Naive B cell (primary cell): ENCODE measurements at regions not wholly inside any gene's neighbourhood (a gene's known extent, or its start where the extent isn't known, plus 50 kb on each side); places are given as distances from the start of the nearest gene placed in this dataset.
"Not testable (repeated sequence)": the region's sequence is repeated elsewhere in the genome, so short reads cannot be mapped to it uniquely, and the experiment has no call there.

Experiments used
- ATAC-seq, 2 donors: fragments of 150-1000 bp; cut with Tn5 transposase; 2 replicates each; pipeline ENCODE4 v1.10.0; 2021; ENCODE audit warnings: low read depth in 2 of 2, mild to moderate bottlenecking in 2 of 2, moderate library complexity in 2 of 2
- DNase-seq: peaks from one replicate; pipeline ENCODE4 v3.0.0; 2022
- H3K27ac Mint-ChIP-seq, 6 donors: one replicate each; pipeline ENCODE4 v1.8.0; 2020 to 2022; ENCODE audit warnings: mild to moderate bottlenecking in 6 of 6, mixed read lengths in 6 of 6, moderate library complexity in 5 of 6, inconsistent platforms in 2 of 6
- H3K27me3 Mint-ChIP-seq, 3 donors: one replicate each; pipeline ENCODE4 v1.8.0; 2021 to 2022; ENCODE audit warnings: mixed read lengths in 3 of 3, mild to moderate bottlenecking in 1 of 3
- H3K36me3 Mint-ChIP-seq, 2 donors: one replicate each; pipeline ENCODE4 v1.8.0; 2020 to 2022; ENCODE audit warnings: mixed read lengths in 2 of 2, inconsistent platforms in 1 of 2, mild to moderate bottlenecking in 1 of 2
- H3K4me1 Mint-ChIP-seq, 3 donors: one replicate each; pipeline ENCODE4 v1.8.0; 2020 to 2022; ENCODE audit warnings: mixed read lengths in 3 of 3, inconsistent platforms in 1 of 3, mild to moderate bottlenecking in 1 of 3, moderate library complexity in 1 of 3
- H3K4me3 Mint-ChIP-seq, 8 donors: one replicate each; pipeline ENCODE4 v1.8.0; 2020 to 2022; ENCODE audit warnings: mild to moderate bottlenecking in 8 of 8, mixed read lengths in 8 of 8, moderate library complexity in 8 of 8, inconsistent platforms in 2 of 8
- H3K9me3 Mint-ChIP-seq, 7 donors: one replicate each; pipeline ENCODE4 v1.8.0; 2020 to 2022; ENCODE audit warnings: mixed read lengths in 7 of 7, mild to moderate bottlenecking in 5 of 7, inconsistent platforms in 2 of 7, moderate library complexity in 1 of 7

DNA sequence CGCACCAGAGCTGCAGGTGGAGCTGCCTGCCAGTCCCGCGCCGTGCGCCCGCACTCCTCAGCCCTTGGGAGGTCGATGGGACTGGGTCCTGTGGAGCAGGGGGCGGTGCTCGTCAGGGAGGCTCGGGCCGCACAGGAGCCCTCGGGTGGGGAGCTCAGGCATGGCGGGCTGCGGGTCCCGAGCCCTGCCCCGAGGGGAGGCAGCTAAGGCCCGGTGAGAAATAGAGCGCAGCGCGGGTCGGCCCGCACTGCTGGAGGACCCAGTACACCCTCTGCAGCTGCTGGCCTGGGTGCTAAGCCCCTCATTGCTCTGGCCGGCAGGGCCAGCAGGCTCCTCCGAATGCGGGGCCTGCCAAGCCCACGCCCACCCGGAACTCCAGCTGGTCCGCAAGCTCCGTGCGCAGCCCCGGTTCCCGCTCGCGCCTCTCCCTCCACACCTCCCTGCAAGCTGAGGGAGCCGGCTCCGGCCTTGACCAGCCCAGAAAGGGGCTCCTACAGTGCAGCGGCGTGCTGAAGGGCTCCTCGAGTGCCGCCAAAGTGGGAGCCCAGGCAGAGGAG is 403.7 kb upstream of the KLHL1 start:
- H3K4me1 Mint-ChIP-seq, H3K27me3 Mint-ChIP-seq, H3K4me3 Mint-ChIP-seq, H3K27ac Mint-ChIP-seq, ATAC-seq, DNase-seq, H3K36me3 Mint-ChIP-seq: not testable (repeated sequence)
- peaks cover 0 to 11% (median 5%) of the 10 kb centered on the region in 7 donors for H3K9me3 Mint-ChIP-seq

DNA sequence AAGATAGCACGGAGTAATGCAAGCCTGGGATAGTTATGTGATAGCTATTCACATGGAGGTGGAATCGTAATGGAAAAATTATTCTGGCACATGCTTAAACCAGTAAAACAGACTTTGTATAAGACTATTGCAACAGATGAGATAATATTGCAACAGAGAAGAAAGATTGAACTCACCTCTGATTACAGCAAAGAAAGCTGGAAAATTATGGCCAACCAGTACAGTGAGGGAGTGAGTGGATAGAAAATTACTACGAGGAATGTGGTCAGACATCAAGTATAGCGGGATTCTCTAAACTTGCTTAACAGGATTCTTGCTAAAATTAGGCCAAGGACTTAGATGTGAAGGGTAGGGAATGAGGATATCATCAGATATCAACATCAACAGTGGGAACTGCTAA is 397.6 kb upstream of the KLHL1 start:
- no peak overlapping the region for H3K27ac Mint-ChIP-seq
- ATAC-seq (no peak), DNase-seq (no peak)
- no peaks in the 10 kb centered on the region for H3K36me3 Mint-ChIP-seq
- H3K27me3 Mint-ChIP-seq, result no peaks in the 10 kb centered on the region
- H3K9me3 Mint-ChIP-seq, result peaks cover 0 to 11% (median 4%) of the 10 kb centered on the region in 7 donors
- H3K4me3 Mint-ChIP-seq, result no peak overlapping the region
- no peaks in the 10 kb centered on the region for H3K4me1 Mint-ChIP-seq

DNA sequence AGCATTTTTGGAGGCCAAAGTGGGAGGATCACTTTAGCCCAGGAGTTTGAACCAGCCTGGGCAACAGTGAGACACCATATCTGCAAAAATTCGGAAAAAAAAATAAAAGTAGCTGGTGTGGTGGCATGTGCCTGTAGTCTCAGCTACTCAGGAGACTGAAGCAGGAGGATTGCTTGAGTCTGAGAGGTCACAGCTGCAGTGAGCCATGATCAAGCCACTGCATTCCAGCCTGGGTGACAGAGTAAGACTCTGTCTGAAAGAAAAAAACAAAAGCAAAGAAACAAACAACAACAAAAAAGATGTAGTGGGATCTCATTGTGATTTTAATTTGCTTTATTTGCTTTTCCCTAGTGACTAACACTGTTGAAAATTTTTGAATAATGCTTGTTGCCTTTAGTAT is 394.7 kb upstream of the KLHL1 start:
- no peak for ATAC-seq
- no peaks in the 10 kb centered on the region for H3K27me3 Mint-ChIP-seq
- DNase-seq, result no peak
- H3K4me1 Mint-ChIP-seq, result no peaks in the 10 kb centered on the region
- peaks cover 0 to 7% (median 4%) of the 10 kb centered on the region in 7 donors for H3K9me3 Mint-ChIP-seq
- H3K36me3 Mint-ChIP-seq, result no peaks in the 10 kb centered on the region
- H3K27ac Mint-ChIP-seq, result no peak overlapping the region
- no peak overlapping the region for H3K4me3 Mint-ChIP-seq

DNA sequence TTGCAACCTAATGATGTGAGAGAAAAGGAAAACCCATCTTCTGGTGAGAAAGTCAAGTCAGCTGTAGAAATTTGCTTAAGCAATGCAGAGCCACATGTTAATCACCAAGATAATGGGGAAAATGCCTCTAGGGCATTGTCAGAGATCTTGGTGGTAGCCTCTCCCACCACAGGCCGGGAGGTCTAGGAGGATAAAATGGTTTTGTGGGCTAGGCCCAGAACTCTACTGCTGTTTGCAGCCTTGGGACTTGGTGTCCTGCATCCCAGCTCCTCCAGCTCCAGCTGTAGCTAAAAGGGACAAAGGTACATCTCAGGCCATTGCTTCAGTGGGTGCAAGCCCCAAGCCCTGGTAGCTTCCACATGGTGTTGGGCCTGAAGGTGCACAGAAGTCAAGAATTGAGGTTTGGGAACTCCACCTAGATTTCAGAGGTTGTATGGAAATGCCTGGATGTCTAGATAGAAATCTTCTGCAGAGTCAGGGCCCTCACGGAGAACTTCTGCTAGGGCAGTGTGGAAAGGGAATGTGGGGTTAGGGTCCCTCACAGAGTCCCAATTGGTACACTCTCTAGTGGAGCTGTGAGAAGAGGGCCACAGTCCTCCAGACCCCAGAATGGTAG is 382.2 kb upstream of the KLHL1 start:
- Mint-ChIP-seq H3K4me1 (no peaks in the 10 kb centered on the region), H3K9me3 (peaks cover 1 to 31% (median 11%) of the 10 kb centered on the region in 7 donors), H3K4me3 (no peak overlapping the region), H3K27ac (no peak overlapping the region), H3K27me3 (no peaks in the 10 kb centered on the region), H3K36me3 (no peaks in the 10 kb centered on the region)
- no peak for DNase-seq
- ATAC-seq, result no peak

DNA sequence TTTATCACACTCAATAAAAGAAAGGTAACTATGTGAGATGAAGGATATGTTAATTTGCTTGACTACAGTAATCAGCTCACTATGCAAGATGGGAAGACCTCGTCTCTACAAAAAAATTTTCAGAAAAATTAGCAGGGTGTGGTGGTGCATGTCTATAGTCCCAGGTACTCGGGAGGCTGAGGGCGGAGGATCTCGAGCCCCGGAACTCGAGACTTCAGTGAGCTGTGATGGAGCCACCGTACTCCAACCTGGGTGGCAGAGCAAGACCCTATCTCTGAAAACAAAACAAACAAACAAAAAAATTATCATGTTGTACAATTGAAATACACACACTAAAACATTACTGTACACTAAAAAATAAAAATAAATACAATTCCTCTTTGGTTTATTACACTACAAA is 376.7 kb upstream of the KLHL1 start:
- ATAC-seq, result no peak
- no peak for DNase-seq
- H3K4me1 Mint-ChIP-seq, result no peaks in the 10 kb centered on the region
- peaks cover 0 to 12% (median 6%) of the 10 kb centered on the region in 7 donors for H3K9me3 Mint-ChIP-seq
- H3K27me3 Mint-ChIP-seq, result no peaks in the 10 kb centered on the region
- H3K36me3 Mint-ChIP-seq, result no peaks in the 10 kb centered on the region
- no peak overlapping the region for H3K27ac Mint-ChIP-seq
- no peak overlapping the region for H3K4me3 Mint-ChIP-seq

- Mint-ChIP-seq H3K9me3 (peaks cover 0 to 8% (median 0%) of the 10 kb centered on the region in 7 donors), H3K27me3 (no peaks in the 10 kb centered on the region), H3K4me3 (no peak overlapping the region), H3K36me3 (no peaks in the 10 kb centered on the region), H3K4me1 (no peaks in the 10 kb centered on the region), H3K27ac (no peak overlapping the region)
- ATAC-seq, result no peak
- no peak for DNase-seq
These were observed 375.5 kb upstream of the KLHL1 start for GRCh38 chr13:70483599-70484276.

DNA sequence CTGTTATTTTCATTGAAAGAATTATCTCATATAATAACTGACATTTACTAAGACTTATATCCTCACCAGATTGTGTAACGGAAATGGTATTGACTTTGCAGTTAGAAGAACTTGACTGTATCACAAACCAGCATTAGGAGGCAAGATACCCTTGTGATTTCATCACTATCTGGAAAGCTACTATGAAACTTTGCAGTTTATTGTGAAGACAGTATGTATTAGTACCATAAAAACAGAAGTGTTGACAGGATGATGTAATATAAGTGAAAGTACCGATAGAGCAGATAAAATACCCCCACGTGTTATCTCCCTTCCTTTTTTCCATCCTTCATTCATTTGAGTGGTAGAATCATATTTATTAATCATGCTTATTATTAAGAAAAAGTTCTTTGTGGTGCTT is 365.7 kb upstream of the KLHL1 start:
- H3K27me3 Mint-ChIP-seq, result no peaks in the 10 kb centered on the region
- peaks cover 0 to 3% (median 1%) of the 10 kb centered on the region in 7 donors for H3K9me3 Mint-ChIP-seq
- no peaks in the 10 kb centered on the region for H3K36me3 Mint-ChIP-seq
- H3K4me3 Mint-ChIP-seq, result no peak overlapping the region
- no peaks in the 10 kb centered on the region for H3K4me1 Mint-ChIP-seq
- ATAC-seq, result no peak
- DNase-seq, result no peak
- no peak overlapping the region for H3K27ac Mint-ChIP-seq

DNA sequence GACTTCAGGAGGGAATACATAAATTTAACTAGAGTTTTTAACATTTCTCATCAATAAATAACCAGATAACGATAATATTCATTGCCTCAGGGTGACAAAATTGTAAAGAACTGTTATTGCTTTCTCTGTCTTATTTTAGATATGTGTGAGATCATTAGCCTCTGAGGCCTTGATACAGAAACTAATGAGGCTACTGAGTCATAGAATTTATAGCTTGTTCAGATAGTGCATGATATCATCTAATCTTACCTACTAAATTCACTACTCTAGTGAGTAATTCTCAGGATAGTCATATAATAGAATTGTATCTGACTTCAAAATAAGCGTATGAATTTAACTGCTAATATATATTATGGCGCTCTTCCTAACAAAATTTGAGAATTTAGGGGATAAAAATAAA is 360.8 kb upstream of the KLHL1 start:
- Mint-ChIP-seq H3K27me3 (no peaks in the 10 kb centered on the region), H3K27ac (no peak overlapping the region), H3K4me3 (no peak overlapping the region), H3K4me1 (no peaks in the 10 kb centered on the region), H3K36me3 (no peaks in the 10 kb centered on the region), H3K9me3 (peaks cover 0 to 3% (median 0%) of the 10 kb centered on the region in 7 donors)
- DNase-seq, result no peak
- no peak for ATAC-seq

GRCh38 chr13:70457474-70457873 is 349.2 kb upstream of the KLHL1 start:
- no peak for DNase-seq
- H3K4me3 Mint-ChIP-seq, result no peak overlapping the region
- H3K36me3 Mint-ChIP-seq, result no peaks in the 10 kb centered on the region
- H3K9me3 Mint-ChIP-seq, result peaks cover 6 to 16% (median 9%) of the 10 kb centered on the region in 7 donors
- H3K27me3 Mint-ChIP-seq, result no peaks in the 10 kb centered on the region
- ATAC-seq, result no peak
- H3K27ac Mint-ChIP-seq, result no peak overlapping the region
- H3K4me1 Mint-ChIP-seq, result no peaks in the 10 kb centered on the region

DNA sequence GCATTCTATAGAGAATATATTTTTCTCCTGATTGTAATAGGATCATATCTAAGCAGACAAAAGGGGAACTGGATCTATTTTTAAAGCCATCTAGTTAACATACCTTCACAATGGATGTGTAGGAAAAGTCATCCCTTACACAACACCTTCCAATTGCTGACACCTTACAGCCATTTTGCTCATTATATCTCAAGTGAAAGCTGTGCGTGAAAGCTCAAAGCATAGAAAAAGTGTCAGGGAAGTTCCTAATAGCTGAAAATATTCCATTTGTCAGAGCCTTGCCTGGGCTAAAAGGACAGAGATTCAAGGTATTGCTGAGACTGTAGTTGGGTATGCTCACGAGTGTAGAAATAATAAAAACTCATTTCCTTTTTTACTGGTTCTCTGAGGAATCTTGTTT is 340.6 kb upstream of the KLHL1 start:
- peaks cover 0 to 21% (median 3%) of the 10 kb centered on the region in 7 donors for H3K9me3 Mint-ChIP-seq
- H3K4me1 Mint-ChIP-seq, result no peaks in the 10 kb centered on the region
- no peaks in the 10 kb centered on the region for H3K36me3 Mint-ChIP-seq
- no peaks in the 10 kb centered on the region for H3K27me3 Mint-ChIP-seq
- no peak overlapping the region for H3K27ac Mint-ChIP-seq
- no peak for ATAC-seq
- DNase-seq, result no peak
- no peak overlapping the region for H3K4me3 Mint-ChIP-seq

GRCh38 chr13:70432276-70432805 is 324.1 kb upstream of the KLHL1 start:
- DNase-seq (no peak), ATAC-seq (no peak)
- peaks cover 0 to 3% (median 2%) of the 10 kb centered on the region in 7 donors for H3K9me3 Mint-ChIP-seq
- H3K4me3 Mint-ChIP-seq, result no peak overlapping the region
- no peaks in the 10 kb centered on the region for H3K27me3 Mint-ChIP-seq
- H3K36me3 Mint-ChIP-seq, result no peaks in the 10 kb centered on the region
- no peaks in the 10 kb centered on the region for H3K4me1 Mint-ChIP-seq
- no peak overlapping the region for H3K27ac Mint-ChIP-seq

- H3K4me3 Mint-ChIP-seq, result no peak overlapping the region
- H3K36me3 Mint-ChIP-seq, result no peaks in the 10 kb centered on the region
- H3K4me1 Mint-ChIP-seq, result no peaks in the 10 kb centered on the region
- no peak for DNase-seq
- H3K9me3 Mint-ChIP-seq, result peaks cover 0 to 3% (median 0%) of the 10 kb centered on the region in 7 donors
- H3K27me3 Mint-ChIP-seq, result no peaks in the 10 kb centered on the region
- no peak overlapping the region for H3K27ac Mint-ChIP-seq
- ATAC-seq, result no peak
These were observed 322.0 kb upstream of the KLHL1 start for GRCh38 chr13:70430256-70430655.

DNA sequence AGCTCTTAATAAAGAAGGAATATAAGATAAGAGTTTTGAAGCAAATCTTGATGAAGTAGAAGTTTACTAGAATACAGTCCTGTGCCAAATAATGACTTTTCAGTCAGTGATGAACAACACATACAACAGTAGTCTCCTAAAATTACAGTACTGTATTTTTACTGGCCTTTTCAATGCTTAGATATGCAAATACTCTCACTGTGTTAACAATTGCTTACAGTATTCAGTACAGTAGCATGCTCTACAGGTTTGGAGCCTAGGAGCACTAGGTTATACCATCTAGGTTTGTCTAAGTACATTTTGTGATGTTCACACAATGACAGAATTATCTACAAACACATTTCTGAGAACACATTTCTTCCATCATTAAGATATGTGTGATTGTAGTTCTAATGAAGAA is 316.7 kb upstream of the KLHL1 start:
- no peak overlapping the region for H3K4me3 Mint-ChIP-seq
- no peaks in the 10 kb centered on the region for H3K27me3 Mint-ChIP-seq
- ATAC-seq, result no peak
- no peaks in the 10 kb centered on the region for H3K4me1 Mint-ChIP-seq
- H3K9me3 Mint-ChIP-seq, result peaks cover 0 to 2% (median 0%) of the 10 kb centered on the region in 7 donors
- H3K27ac Mint-ChIP-seq, result no peak overlapping the region
- no peaks in the 10 kb centered on the region for H3K36me3 Mint-ChIP-seq
- no peak for DNase-seq

GRCh38 chr13:70424428-70424827 is 316.2 kb upstream of the KLHL1 start:
- no peaks in the 10 kb centered on the region for H3K36me3 Mint-ChIP-seq
- no peaks in the 10 kb centered on the region for H3K27me3 Mint-ChIP-seq
- peak overlapping the region in 1 of 6 donors; percentile 78 for H3K27ac Mint-ChIP-seq
- H3K4me1 Mint-ChIP-seq, result no peaks in the 10 kb centered on the region
- DNase-seq (no peak), ATAC-seq (no peak)
- peaks cover 0 to 2% (median 0%) of the 10 kb centered on the region in 7 donors for H3K9me3 Mint-ChIP-seq
- H3K4me3 Mint-ChIP-seq, result no peak overlapping the region
